ENCODE measurements at regions not wholly inside any gene's neighbourhood (a gene's known extent, or its start where the extent isn't known, plus 50 kb on each side); places are given as distances from the start of the nearest gene placed in this dataset.

- CTCF ChIA-PET = no interaction called here
- Histone ChIP-seq H3K36me3 (ENCODE audit: control insufficient read depth in 2 of 2, extremely low read depth in 1 of 2, insufficient read depth in 1 of 2, low read length in 1 of 2) (no peaks in the 10 kb centered on the region), H3K27ac (ENCODE audit: low read length) (no peak overlapping the region), H3K27me3 (replicated peaks in 1 of 2; ENCODE audit: control insufficient read depth in 2 of 2, extremely low read depth in 1 of 2, insufficient read depth in 2 of 2, low read length in 1 of 2) (no peaks in the 10 kb centered on the region), H3K4me1 (ENCODE audit: control insufficient read depth in 1 of 2, extremely low read depth in 1 of 2, insufficient read depth in 2 of 2, low read length in 2 of 2) (no peaks in the 10 kb centered on the region), H3K4me3 (ENCODE audit: control insufficient read depth in 1 of 2, extremely low read depth in 1 of 2, low read length in 1 of 2) (no peak overlapping the region), H3K9me3 (no peaks in the 10 kb centered on the region)
- no peak overlapping the region for H3K4me3 Mint-ChIP-seq
- peaks cover 15 to 21% of the 10 kb centered on the region in 2 donors for H3K27me3 Mint-ChIP-seq
- no peak for DNase-seq
- WGBS (ENCODE audit: insufficient coverage) = no CpG with 5 or more reads among the region's 5 CpGs
- H3K4me1 Mint-ChIP-seq = peaks cover 0 to 6% (median 2%) of the 10 kb centered on the region in 3 donors
- H3K9me3 Mint-ChIP-seq = peaks cover 0 to 4% (median 0%) of the 10 kb centered on the region in 3 donors
- no peaks in the 10 kb centered on the region for H3K36me3 Mint-ChIP-seq
- POLR2A ChIA-PET = no interaction called here
- ATAC-seq (replicated peaks in 1 of 4) = no peak
- H3K27ac Mint-ChIP-seq = no peak overlapping the region
Observed at GRCh38 chr3:178370387-178370786, 165.8 kb upstream of the KCNMB2 start.

- Histone ChIP-seq H3K9me3 (no peaks in the 10 kb centered on the region), H3K4me1 (ENCODE audit: control insufficient read depth in 1 of 2, extremely low read depth in 1 of 2, insufficient read depth in 2 of 2, low read length in 2 of 2) (no peaks in the 10 kb centered on the region), H3K27ac (ENCODE audit: low read length) (no peak overlapping the region), H3K27me3 (replicated peaks in 1 of 2; ENCODE audit: control insufficient read depth in 2 of 2, extremely low read depth in 1 of 2, insufficient read depth in 2 of 2, low read length in 1 of 2) (no peaks in the 10 kb centered on the region), H3K36me3 (ENCODE audit: control insufficient read depth in 2 of 2, extremely low read depth in 1 of 2, insufficient read depth in 1 of 2, low read length in 1 of 2) (no peaks in the 10 kb centered on the region), H3K4me3 (ENCODE audit: control insufficient read depth in 1 of 2, extremely low read depth in 1 of 2, low read length in 1 of 2) (no peak overlapping the region)
- H3K36me3 Mint-ChIP-seq = no peaks in the 10 kb centered on the region
- no peaks in the 10 kb centered on the region for H3K4me1 Mint-ChIP-seq
- peaks cover 9 to 10% of the 10 kb centered on the region in 2 donors for H3K27me3 Mint-ChIP-seq
- no CpG with 5 or more reads among the region's 1 CpG for WGBS (ENCODE audit: insufficient coverage)
- DNase-seq (no peak), ATAC-seq (replicated peaks in 1 of 4) (no peak)
- POLR2A ChIA-PET = no interaction called here
- H3K27ac Mint-ChIP-seq = no peak overlapping the region
- CTCF ChIA-PET = interaction anchor here in 1 of 2 donors (1.0 kb wide), 1 partner anchor 1509 kb away, joined by 4 read pairs; no protein-coding TSS in a partner anchor
- no peaks in the 10 kb centered on the region for H3K9me3 Mint-ChIP-seq
- H3K4me3 Mint-ChIP-seq = no peak overlapping the region
Observed at GRCh38 chr3:178381555-178381954, 154.7 kb upstream of the KCNMB2 start.

- Mint-ChIP-seq H3K4me1 (no peaks in the 10 kb centered on the region), H3K27ac (no peak overlapping the region), H3K36me3 (no peaks in the 10 kb centered on the region), H3K4me3 (no peak overlapping the region), H3K9me3 (no peaks in the 10 kb centered on the region), H3K27me3 (peaks cover 10 to 12% of the 10 kb centered on the region in 2 donors)
- ChIA-PET POLR2A (no interaction called here), CTCF (no interaction called here)
- H3K4me1 ChIP-seq (ENCODE audit: control insufficient read depth in 1 of 2, extremely low read depth in 1 of 2, insufficient read depth in 2 of 2, low read length in 2 of 2) = no peaks in the 10 kb centered on the region
- H3K36me3 ChIP-seq (ENCODE audit: control insufficient read depth in 2 of 2, extremely low read depth in 1 of 2, insufficient read depth in 1 of 2, low read length in 1 of 2) = no peaks in the 10 kb centered on the region
- DNase-seq = no peak
- ATAC-seq (replicated peaks in 1 of 4) = no peak
- whole genome bisulfite sequencing (ENCODE audit: insufficient coverage) = no CpG with 5 or more reads among the region's 1 CpG
- H3K9me3 ChIP-seq = no peaks in the 10 kb centered on the region
- no peaks in the 10 kb centered on the region for H3K27me3 ChIP-seq (replicated peaks in 1 of 2; ENCODE audit: control insufficient read depth in 2 of 2, extremely low read depth in 1 of 2, insufficient read depth in 2 of 2, low read length in 1 of 2)
- H3K4me3 ChIP-seq (ENCODE audit: control insufficient read depth in 1 of 2, extremely low read depth in 1 of 2, low read length in 1 of 2) = no peak overlapping the region
- H3K27ac ChIP-seq (ENCODE audit: low read length) = no peak overlapping the region
Observed at GRCh38 chr3:178381971-178382448, 154.2 kb upstream of the KCNMB2 start.

GRCh38 chr3:178382449-178383061 lies 153.7 kb upstream of the KCNMB2 start:
- ChIA-PET POLR2A (interaction anchor here in 1 of 2 donors (0.6 kb wide), 1 partner anchor 294 kb away, joined by 3 read pairs; no protein-coding TSS in a partner anchor), CTCF (no interaction called here)
- Histone ChIP-seq H3K4me3 (ENCODE audit: control insufficient read depth in 1 of 2, extremely low read depth in 1 of 2, low read length in 1 of 2) (no peak overlapping the region), H3K36me3 (ENCODE audit: control insufficient read depth in 2 of 2, extremely low read depth in 1 of 2, insufficient read depth in 1 of 2, low read length in 1 of 2) (no peaks in the 10 kb centered on the region), H3K4me1 (ENCODE audit: control insufficient read depth in 1 of 2, extremely low read depth in 1 of 2, insufficient read depth in 2 of 2, low read length in 2 of 2) (no peaks in the 10 kb centered on the region), H3K9me3 (no peaks in the 10 kb centered on the region), H3K27ac (ENCODE audit: low read length) (no peak overlapping the region), H3K27me3 (replicated peaks in 1 of 2; ENCODE audit: control insufficient read depth in 2 of 2, extremely low read depth in 1 of 2, insufficient read depth in 2 of 2, low read length in 1 of 2) (no peaks in the 10 kb centered on the region)
- Mint-ChIP-seq H3K27me3 (peaks cover 10 to 14% of the 10 kb centered on the region in 2 donors), H3K27ac (no peak overlapping the region), H3K4me1 (no peaks in the 10 kb centered on the region), H3K36me3 (no peaks in the 10 kb centered on the region), H3K4me3 (no peak overlapping the region), H3K9me3 (no peaks in the 10 kb centered on the region)
- WGBS (ENCODE audit: insufficient coverage) = 67% methylated on average over 1 of the region's 1 CpG
- ATAC-seq (replicated peaks in 1 of 4) = no peak
- DNase-seq = no peak

GRCh38 chr3:178384321-178385230 lies 151.7 kb upstream of the KCNMB2 start:
- DNase-seq (no peak), ATAC-seq (replicated peaks in 1 of 4) (no peak)
- ChIA-PET CTCF (interaction anchor here (0.7 to 2.4 kb wide), 10 partner anchors 10 to 1512 kb away, joined by 3 to 25 read pairs (median 6); no protein-coding TSS in a partner anchor), POLR2A (no interaction called here)
- Histone ChIP-seq H3K4me3 (ENCODE audit: control insufficient read depth in 1 of 2, extremely low read depth in 1 of 2, low read length in 1 of 2) (no peak overlapping the region), H3K9me3 (no peaks in the 10 kb centered on the region), H3K27ac (ENCODE audit: low read length) (no peak overlapping the region), H3K4me1 (ENCODE audit: control insufficient read depth in 1 of 2, extremely low read depth in 1 of 2, insufficient read depth in 2 of 2, low read length in 2 of 2) (no peaks in the 10 kb centered on the region), H3K27me3 (replicated peaks in 1 of 2; ENCODE audit: control insufficient read depth in 2 of 2, extremely low read depth in 1 of 2, insufficient read depth in 2 of 2, low read length in 1 of 2) (no peaks in the 10 kb centered on the region), H3K36me3 (ENCODE audit: control insufficient read depth in 2 of 2, extremely low read depth in 1 of 2, insufficient read depth in 1 of 2, low read length in 1 of 2) (no peaks in the 10 kb centered on the region)
- no peaks in the 10 kb centered on the region for H3K36me3 Mint-ChIP-seq
- H3K4me3 Mint-ChIP-seq = no peak overlapping the region
- no peaks in the 10 kb centered on the region for H3K9me3 Mint-ChIP-seq
- H3K27ac Mint-ChIP-seq = no peak overlapping the region
- WGBS (ENCODE audit: insufficient coverage) = 80% methylated on average over 2 of the region's 8 CpGs
- H3K4me1 Mint-ChIP-seq = no peaks in the 10 kb centered on the region
- H3K27me3 Mint-ChIP-seq = peaks cover 9% of the 10 kb centered on the region in 2 donors

GRCh38 chr3:178385280-178385952 lies 150.8 kb upstream of the KCNMB2 start:
- DNase-seq (peak in 8 of 35 experiments; percentile 1 to 55 (median 10)), ATAC-seq (replicated peaks in 1 of 4) (no peak)
- Mint-ChIP-seq H3K27me3 (peaks cover 9% of the 10 kb centered on the region in 2 donors), H3K4me1 (no peaks in the 10 kb centered on the region), H3K4me3 (no peak overlapping the region), H3K27ac (no peak overlapping the region), H3K36me3 (no peaks in the 10 kb centered on the region), H3K9me3 (no peaks in the 10 kb centered on the region)
- Histone ChIP-seq H3K27ac (ENCODE audit: low read length) (no peak overlapping the region), H3K36me3 (ENCODE audit: control insufficient read depth in 2 of 2, extremely low read depth in 1 of 2, insufficient read depth in 1 of 2, low read length in 1 of 2) (no peaks in the 10 kb centered on the region), H3K27me3 (replicated peaks in 1 of 2; ENCODE audit: control insufficient read depth in 2 of 2, extremely low read depth in 1 of 2, insufficient read depth in 2 of 2, low read length in 1 of 2) (no peaks in the 10 kb centered on the region), H3K4me1 (ENCODE audit: control insufficient read depth in 1 of 2, extremely low read depth in 1 of 2, insufficient read depth in 2 of 2, low read length in 2 of 2) (no peaks in the 10 kb centered on the region), H3K4me3 (ENCODE audit: control insufficient read depth in 1 of 2, extremely low read depth in 1 of 2, low read length in 1 of 2) (no peak overlapping the region), H3K9me3 (no peaks in the 10 kb centered on the region)
- ChIA-PET POLR2A (interaction anchor here in 1 of 2 donors (0.5 kb wide), 1 partner anchor 9 kb away, joined by 3 read pairs; no protein-coding TSS in a partner anchor), CTCF (interaction anchor here (0.6 to 2.4 kb wide), 12 partner anchors 9 to 1513 kb away, joined by 3 to 25 read pairs (median 4); no protein-coding TSS in a partner anchor)
- no CpG with 5 or more reads among the region's 5 CpGs for WGBS (ENCODE audit: insufficient coverage)
